Stomach (tissue), 4 donors: ENCODE measurements at regions not wholly inside any gene's neighbourhood (a gene's known extent, or its start where the extent isn't known, plus 50 kb on each side); places are given as distances from the start of the nearest gene placed in this dataset.

Source experiments
- EP300 ChIP-seq: sonication (generic); formaldehyde crosslinking; IDR thresholded peaks from one replicate; pipeline ENCODE4 v1.6.1; 2017; ENCODE audit warnings: antibody characterized with exemption
- POLR2A ChIP-seq, 4 donors: fragments of 450-650 bp; IDR thresholded peaks; one replicate each; pipeline ENCODE4 v1.6.1; 2016; ENCODE audit warnings: antibody characterized with exemption in 4 of 4, control low read depth in 2 of 4, mild to moderate bottlenecking in 1 of 4, moderate library complexity in 1 of 4
- TF ChIP-seq, protein P1 (sequence below), 7 experiments: fragments of 450-650 bp in 4 of 7; fragments of 200-600 bp in 3 of 7; sonication (generic) in 3 of 7; IDR thresholded peaks; one replicate each; pipeline ENCODE4 v1.5.1; 2016 to 2019; ENCODE audit warnings: antibody characterized with exemption in 7 of 7, control low read depth in 2 of 7, mild to moderate bottlenecking in 1 of 7

GRCh38 chr1:81577004-81577697 is 223.6 kb upstream of the ADGRL2 start:
- TF ChIP-seq POLR2A (IDR thresholded peaks at IDR 0.05) (no peak), EP300 (no peak)
- TF ChIP-seq, protein P1, sequence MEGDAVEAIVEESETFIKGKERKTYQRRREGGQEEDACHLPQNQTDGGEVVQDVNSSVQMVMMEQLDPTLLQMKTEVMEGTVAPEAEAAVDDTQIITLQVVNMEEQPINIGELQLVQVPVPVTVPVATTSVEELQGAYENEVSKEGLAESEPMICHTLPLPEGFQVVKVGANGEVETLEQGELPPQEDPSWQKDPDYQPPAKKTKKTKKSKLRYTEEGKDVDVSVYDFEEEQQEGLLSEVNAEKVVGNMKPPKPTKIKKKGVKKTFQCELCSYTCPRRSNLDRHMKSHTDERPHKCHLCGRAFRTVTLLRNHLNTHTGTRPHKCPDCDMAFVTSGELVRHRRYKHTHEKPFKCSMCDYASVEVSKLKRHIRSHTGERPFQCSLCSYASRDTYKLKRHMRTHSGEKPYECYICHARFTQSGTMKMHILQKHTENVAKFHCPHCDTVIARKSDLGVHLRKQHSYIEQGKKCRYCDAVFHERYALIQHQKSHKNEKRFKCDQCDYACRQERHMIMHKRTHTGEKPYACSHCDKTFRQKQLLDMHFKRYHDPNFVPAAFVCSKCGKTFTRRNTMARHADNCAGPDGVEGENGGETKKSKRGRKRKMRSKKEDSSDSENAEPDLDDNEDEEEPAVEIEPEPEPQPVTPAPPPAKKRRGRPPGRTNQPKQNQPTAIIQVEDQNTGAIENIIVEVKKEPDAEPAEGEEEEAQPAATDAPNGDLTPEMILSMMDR (IDR thresholded peaks at IDR 0.05): no peak
